HFF-Myc (cell line): ENCODE measurements at regions not wholly inside any gene's neighbourhood (a gene's known extent, or its start where the extent isn't known, plus 50 kb on each side); places are given as distances from the start of the nearest gene placed in this dataset.
"Not testable (repeated sequence)": the region's sequence is repeated elsewhere in the genome, so short reads cannot be mapped to it uniquely, and the experiment has no call there.

Source experiments
- DNase-seq: peaks from one replicate; pipeline ENCODE4 v3.0.0-alpha.2; 2011; ENCODE audit warnings: low read depth; ENCODE audit errors: extremely low read depth
- H3K4me3 ChIP-seq: replicated peaks from 2 replicates; pipeline ENCODE4 v1.5.1; 2011; ENCODE audit warnings: low read depth, mild to moderate bottlenecking, control low read depth, low read length
- CTCF ChIP-seq: IDR thresholded peaks from 2 replicates; pipeline ENCODE4 v1.5.1; 2012; ENCODE audit warnings: mild to moderate bottlenecking, low read depth, low read length, control low read depth; ENCODE audit errors: missing control alignments

- no peak overlapping the region for H3K4me3 ChIP-seq
- no peak for TF ChIP-seq CTCF
- DNase-seq, result no peak
Observed at GRCh38 chr7:101749891-101750290, 67.5 kb upstream of the CUX1 start.

GRCh38 chr7:101753316-101753715 lies 64.1 kb upstream of the CUX1 start:
- H3K4me3 ChIP-seq, result no peak overlapping the region
- DNase-seq, result no peak
- no peak for TF ChIP-seq CTCF

- DNase-seq, result peak; percentile 27
- H3K4me3 ChIP-seq, result peak overlapping the region; percentile 48
- TF ChIP-seq CTCF, result no peak
Observed at GRCh38 chr7:101754424-101755159, 62.8 kb upstream of the CUX1 start.

GRCh38 chr7:101757879-101758278 lies 59.5 kb upstream of the CUX1 start:
- no peak for TF ChIP-seq CTCF
- DNase-seq, result no peak
- H3K4me3 ChIP-seq, result no peak overlapping the region

GRCh38 chr7:101758519-101758918 lies 58.9 kb upstream of the CUX1 start:
- not testable (repeated sequence) for H3K4me3 ChIP-seq, DNase-seq

- no peak overlapping the region for H3K4me3 ChIP-seq
- DNase-seq, result no peak
- TF ChIP-seq CTCF, result no peak
Observed at GRCh38 chr7:101764221-101764620, 53.2 kb upstream of the CUX1 start.

- TF ChIP-seq CTCF, result no peak
- no peak for DNase-seq
Observed at GRCh38 chr7:101767544-101767943, 49.9 kb upstream of the CUX1 start.

More at GRCh38 chr7:101767544-101767943, 49.9 kb upstream of the CUX1 start:
- H3K4me3 ChIP-seq, result no peak overlapping the region
